PC-3 (cell line): ENCODE measurements at regions not wholly inside any gene's neighbourhood (a gene's known extent, or its start where the extent isn't known, plus 50 kb on each side); places are given as distances from the start of the nearest gene placed in this dataset.

Experiments used
- EZH2 ChIP-seq: fragments of 300-600 bp; sonication (generic); IDR thresholded peaks from one replicate; pipeline ENCODE4 v1.6.1; 2017; ENCODE audit warnings: antibody characterized with exemption, mild to moderate bottlenecking, low read length; ENCODE audit not compliant: unreplicated experiment
- TF ChIP-seq, protein P1 (sequence below): fragments of 300-600 bp; sonication (generic); conservative IDR thresholded peaks from 2 replicates; pipeline ENCODE4 v1.5.1; 2017; ENCODE audit warnings: antibody characterized with exemption, low read depth, mild to moderate bottlenecking, low read length

DNA sequence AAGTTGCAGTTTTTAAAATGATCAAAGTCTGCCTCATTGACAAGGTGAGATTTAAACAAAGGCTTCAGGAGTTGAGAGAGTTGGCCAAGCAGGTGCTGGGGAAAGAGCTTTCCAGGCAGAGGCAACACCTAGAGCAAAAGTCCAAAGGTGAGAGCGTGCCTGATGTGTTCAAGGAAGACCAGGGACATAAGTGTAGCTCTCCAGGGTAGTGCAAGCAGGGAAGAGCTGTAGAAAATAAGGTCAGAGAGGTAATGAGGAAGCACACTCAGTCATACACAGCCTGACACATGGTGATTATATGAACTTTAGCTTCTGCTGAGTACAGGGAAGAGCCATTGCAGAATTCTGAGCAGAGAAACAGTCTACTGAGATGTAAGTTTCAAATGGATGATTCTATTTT, 265.0 kb upstream of the NWD2 start:
- TF ChIP-seq, protein P1, sequence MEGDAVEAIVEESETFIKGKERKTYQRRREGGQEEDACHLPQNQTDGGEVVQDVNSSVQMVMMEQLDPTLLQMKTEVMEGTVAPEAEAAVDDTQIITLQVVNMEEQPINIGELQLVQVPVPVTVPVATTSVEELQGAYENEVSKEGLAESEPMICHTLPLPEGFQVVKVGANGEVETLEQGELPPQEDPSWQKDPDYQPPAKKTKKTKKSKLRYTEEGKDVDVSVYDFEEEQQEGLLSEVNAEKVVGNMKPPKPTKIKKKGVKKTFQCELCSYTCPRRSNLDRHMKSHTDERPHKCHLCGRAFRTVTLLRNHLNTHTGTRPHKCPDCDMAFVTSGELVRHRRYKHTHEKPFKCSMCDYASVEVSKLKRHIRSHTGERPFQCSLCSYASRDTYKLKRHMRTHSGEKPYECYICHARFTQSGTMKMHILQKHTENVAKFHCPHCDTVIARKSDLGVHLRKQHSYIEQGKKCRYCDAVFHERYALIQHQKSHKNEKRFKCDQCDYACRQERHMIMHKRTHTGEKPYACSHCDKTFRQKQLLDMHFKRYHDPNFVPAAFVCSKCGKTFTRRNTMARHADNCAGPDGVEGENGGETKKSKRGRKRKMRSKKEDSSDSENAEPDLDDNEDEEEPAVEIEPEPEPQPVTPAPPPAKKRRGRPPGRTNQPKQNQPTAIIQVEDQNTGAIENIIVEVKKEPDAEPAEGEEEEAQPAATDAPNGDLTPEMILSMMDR = no peak
- no peak for TF ChIP-seq EZH2
